ENCODE measurements at regions not wholly inside any gene's neighbourhood (a gene's known extent, or its start where the extent isn't known, plus 50 kb on each side); places are given as distances from the start of the nearest gene placed in this dataset.

DNA sequence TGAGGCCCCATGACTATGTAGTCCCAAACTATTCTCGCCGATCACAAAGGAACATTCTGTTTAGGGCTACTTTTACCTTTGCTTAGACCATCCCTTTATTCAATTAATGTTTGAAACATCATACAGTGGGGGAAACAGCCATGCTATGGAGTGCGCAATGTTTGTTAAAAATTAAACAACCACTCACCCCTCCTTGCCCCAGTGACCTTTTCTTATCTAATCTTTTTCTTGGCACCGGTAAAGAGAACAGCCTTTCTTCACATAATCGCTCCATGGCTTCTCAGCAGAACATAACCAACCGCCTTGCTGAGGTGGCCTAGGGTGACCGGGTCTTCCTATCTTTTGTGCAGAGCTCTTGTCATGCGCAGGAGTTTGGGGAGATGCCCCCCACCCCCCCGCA, 152.6 kb downstream of the VCX3A start:
- TF ChIP-seq, protein P1, sequence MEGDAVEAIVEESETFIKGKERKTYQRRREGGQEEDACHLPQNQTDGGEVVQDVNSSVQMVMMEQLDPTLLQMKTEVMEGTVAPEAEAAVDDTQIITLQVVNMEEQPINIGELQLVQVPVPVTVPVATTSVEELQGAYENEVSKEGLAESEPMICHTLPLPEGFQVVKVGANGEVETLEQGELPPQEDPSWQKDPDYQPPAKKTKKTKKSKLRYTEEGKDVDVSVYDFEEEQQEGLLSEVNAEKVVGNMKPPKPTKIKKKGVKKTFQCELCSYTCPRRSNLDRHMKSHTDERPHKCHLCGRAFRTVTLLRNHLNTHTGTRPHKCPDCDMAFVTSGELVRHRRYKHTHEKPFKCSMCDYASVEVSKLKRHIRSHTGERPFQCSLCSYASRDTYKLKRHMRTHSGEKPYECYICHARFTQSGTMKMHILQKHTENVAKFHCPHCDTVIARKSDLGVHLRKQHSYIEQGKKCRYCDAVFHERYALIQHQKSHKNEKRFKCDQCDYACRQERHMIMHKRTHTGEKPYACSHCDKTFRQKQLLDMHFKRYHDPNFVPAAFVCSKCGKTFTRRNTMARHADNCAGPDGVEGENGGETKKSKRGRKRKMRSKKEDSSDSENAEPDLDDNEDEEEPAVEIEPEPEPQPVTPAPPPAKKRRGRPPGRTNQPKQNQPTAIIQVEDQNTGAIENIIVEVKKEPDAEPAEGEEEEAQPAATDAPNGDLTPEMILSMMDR (IDR thresholded peaks at IDR 0.05; ENCODE audit: insufficient read depth, low read length, poor library complexity, severe bottlenecking): no peak
- H3K27me3 ChIP-seq (replicated peaks; ENCODE audit: control insufficient read depth, insufficient read depth, low read length): no peaks in the 10 kb centered on the region
- no peak overlapping the region for H3K4me3 ChIP-seq (replicated peaks; ENCODE audit: low read depth, low read length)
- no peak for DNase-seq (ENCODE audit: extremely low read depth, insufficient read length)
- no peaks in the 10 kb centered on the region for H3K36me3 ChIP-seq (ENCODE audit: control insufficient read depth, insufficient read depth, low read length)

DNA sequence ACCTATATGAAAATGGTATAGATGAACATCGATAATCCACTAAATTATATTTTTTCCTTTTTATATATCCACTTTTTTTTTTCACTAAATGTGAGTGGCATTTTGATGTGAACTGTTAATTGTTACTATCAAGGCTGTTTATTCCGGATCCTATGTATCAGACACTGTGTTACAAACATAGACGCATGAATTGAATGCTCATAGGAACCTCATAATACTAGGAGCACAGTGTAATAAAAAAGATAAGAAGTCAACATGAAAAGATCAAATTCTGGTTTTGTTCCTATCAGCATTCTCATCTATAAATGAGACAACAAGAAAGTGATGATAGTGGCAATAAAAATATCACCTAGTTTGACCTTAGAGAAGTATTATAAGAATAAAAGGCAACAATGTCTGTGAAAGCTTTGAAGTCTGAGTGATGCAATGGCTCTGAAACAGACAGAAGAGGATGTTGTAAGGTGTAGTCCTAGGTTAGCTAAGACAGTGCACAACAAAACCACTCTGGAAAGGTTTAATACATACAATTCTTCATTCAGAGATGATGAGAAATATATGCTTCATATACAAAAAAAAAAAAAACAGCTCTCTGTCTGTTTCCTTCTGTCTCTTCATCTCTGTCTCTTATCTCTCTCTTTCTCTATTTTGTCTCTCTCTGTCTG, 148.6 kb upstream of the NLGN4X start:
- DNase-seq (ENCODE audit: extremely low read depth, insufficient read length): no peak
- Histone ChIP-seq H3K36me3 (ENCODE audit: control insufficient read depth, insufficient read depth, low read length) (no peaks in the 10 kb centered on the region), H3K4me3 (replicated peaks; ENCODE audit: low read depth, low read length) (no peak overlapping the region), H3K27me3 (replicated peaks; ENCODE audit: control insufficient read depth, insufficient read depth, low read length) (no peaks in the 10 kb centered on the region)
- TF ChIP-seq, protein P1 (IDR thresholded peaks at IDR 0.05; ENCODE audit: insufficient read depth, low read length, poor library complexity, severe bottlenecking): no peak

DNA sequence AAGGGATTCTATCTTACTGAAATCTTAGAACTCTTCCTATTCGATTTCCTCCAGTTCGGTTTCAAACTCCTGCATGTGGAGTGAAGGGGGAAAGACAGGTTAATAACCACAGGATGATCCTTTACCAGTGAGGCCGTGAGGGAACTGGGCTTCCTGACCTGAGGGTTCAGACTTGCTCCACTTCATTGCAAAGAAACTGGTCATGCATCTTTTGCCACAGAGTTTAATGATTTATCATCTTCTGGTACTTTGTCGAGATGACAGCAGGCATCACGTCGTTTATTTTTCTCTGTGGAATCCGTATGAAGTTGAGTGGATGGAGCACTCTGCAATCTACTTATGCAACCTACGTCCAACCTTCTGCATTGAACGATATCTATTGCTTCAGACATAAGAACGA, 145.9 kb upstream of the NLGN4X start:
- H3K27me3 ChIP-seq (replicated peaks; ENCODE audit: control insufficient read depth, insufficient read depth, low read length): no peaks in the 10 kb centered on the region
- H3K4me3 ChIP-seq (replicated peaks; ENCODE audit: low read depth, low read length): no peak overlapping the region
- no peak for DNase-seq (ENCODE audit: extremely low read depth, insufficient read length)
- TF ChIP-seq, protein P1 (IDR thresholded peaks at IDR 0.05; ENCODE audit: insufficient read depth, low read length, poor library complexity, severe bottlenecking): no peak
- no peaks in the 10 kb centered on the region for H3K36me3 ChIP-seq (ENCODE audit: control insufficient read depth, insufficient read depth, low read length)

DNA sequence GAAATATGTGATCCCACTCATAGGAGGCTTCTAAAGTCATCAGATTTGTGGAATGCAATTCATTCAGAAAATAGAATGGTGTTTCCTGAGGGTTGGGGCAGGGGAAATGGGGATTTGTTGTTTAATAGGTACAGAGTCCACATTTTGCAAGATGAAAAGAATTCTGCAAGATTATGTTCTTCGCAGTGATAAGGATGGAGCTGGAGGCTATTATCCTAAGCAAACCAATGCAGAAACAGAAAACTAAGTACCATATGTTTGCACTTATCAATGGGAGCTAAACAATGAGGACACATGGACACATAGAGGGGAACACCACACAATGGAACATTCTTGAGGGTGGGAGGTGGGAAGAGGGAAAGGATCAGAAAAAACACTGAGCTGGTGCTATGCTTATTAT, 144.3 kb upstream of the NLGN4X start:
- Histone ChIP-seq H3K4me3 (replicated peaks; ENCODE audit: low read depth, low read length) (no peak overlapping the region), H3K27me3 (replicated peaks; ENCODE audit: control insufficient read depth, insufficient read depth, low read length) (no peaks in the 10 kb centered on the region), H3K36me3 (ENCODE audit: control insufficient read depth, insufficient read depth, low read length) (no peaks in the 10 kb centered on the region)
- TF ChIP-seq, protein P1 (IDR thresholded peaks at IDR 0.05; ENCODE audit: insufficient read depth, low read length, poor library complexity, severe bottlenecking): no peak
- no peak for DNase-seq (ENCODE audit: extremely low read depth, insufficient read length)

DNA sequence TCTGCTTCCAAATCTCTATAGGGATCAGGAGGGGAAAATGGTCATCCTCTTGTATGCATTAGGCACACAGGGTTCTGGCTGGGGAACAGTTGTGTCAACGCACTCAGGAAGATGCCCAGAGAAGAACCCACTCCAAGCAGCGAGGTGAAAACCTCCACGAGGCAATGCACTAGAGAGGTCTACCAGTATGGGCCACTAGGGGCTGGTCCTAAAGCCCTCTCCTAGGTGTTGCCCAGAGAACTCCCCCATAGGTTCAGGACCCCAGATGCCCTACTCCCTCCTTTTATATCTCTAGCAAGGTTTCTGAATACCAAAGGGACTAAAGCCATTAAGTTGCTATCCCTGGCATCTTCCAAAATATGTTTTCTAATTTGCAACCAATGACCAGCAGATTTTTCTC, 142.7 kb upstream of the NLGN4X start:
- Histone ChIP-seq H3K27me3 (replicated peaks; ENCODE audit: control insufficient read depth, insufficient read depth, low read length) (no peaks in the 10 kb centered on the region), H3K36me3 (ENCODE audit: control insufficient read depth, insufficient read depth, low read length) (no peaks in the 10 kb centered on the region), H3K4me3 (replicated peaks; ENCODE audit: low read depth, low read length) (no peak overlapping the region)
- no peak for DNase-seq (ENCODE audit: extremely low read depth, insufficient read length)
- TF ChIP-seq, protein P1 (IDR thresholded peaks at IDR 0.05; ENCODE audit: insufficient read depth, low read length, poor library complexity, severe bottlenecking): no peak

DNA sequence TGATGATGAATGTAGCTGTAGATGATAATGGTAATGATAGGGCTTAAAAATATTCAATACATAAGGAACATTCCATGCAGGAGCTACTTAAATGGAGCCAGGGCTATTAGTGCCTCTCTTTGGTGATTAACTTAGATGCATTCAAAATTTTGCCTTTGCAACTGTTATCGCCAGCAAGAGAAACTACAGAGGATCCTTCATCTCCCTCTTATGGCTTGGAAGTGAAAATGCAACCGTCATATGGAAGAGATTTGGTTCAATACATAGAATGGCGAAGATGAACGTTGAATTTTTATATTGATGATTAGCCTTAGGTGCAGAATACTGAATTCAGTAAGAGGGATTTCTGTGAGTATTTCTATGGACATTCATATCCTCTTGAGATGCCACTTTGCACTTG, 134.5 kb upstream of the NLGN4X start:
- TF ChIP-seq, protein P1 (IDR thresholded peaks at IDR 0.05; ENCODE audit: insufficient read depth, low read length, poor library complexity, severe bottlenecking): no peak
- no peaks in the 10 kb centered on the region for H3K36me3 ChIP-seq (ENCODE audit: control insufficient read depth, insufficient read depth, low read length)
- DNase-seq (ENCODE audit: extremely low read depth, insufficient read length): no peak
- H3K4me3 ChIP-seq (replicated peaks; ENCODE audit: low read depth, low read length): no peak overlapping the region
- no peaks in the 10 kb centered on the region for H3K27me3 ChIP-seq (replicated peaks; ENCODE audit: control insufficient read depth, insufficient read depth, low read length)

Measured in GM06990 (cell line).